ENCODE measurements at regions not wholly inside any gene's neighbourhood (a gene's known extent, or its start where the extent isn't known, plus 50 kb on each side); places are given as distances from the start of the nearest gene placed in this dataset.

DNA sequence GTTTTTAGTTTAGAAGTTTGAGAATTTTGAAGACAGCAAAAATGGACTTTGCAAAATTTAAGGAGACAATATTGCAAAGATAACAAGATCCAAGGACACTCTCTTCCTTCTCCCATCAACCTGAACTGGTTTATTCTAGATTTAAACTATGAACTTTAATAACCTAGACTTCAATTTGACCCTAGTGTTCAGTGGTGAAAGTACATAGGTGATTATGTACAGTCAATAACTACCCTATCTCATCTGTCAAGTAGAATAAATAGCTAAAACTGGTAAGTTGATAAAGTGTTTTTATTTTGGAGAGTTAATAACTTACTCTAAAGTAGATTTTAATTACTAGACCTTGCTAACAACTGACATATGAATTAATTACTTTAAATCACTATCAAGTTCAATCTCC, 52.9 kb upstream of the NFE2L2 start:
- TF ChIP-seq, protein P1, sequence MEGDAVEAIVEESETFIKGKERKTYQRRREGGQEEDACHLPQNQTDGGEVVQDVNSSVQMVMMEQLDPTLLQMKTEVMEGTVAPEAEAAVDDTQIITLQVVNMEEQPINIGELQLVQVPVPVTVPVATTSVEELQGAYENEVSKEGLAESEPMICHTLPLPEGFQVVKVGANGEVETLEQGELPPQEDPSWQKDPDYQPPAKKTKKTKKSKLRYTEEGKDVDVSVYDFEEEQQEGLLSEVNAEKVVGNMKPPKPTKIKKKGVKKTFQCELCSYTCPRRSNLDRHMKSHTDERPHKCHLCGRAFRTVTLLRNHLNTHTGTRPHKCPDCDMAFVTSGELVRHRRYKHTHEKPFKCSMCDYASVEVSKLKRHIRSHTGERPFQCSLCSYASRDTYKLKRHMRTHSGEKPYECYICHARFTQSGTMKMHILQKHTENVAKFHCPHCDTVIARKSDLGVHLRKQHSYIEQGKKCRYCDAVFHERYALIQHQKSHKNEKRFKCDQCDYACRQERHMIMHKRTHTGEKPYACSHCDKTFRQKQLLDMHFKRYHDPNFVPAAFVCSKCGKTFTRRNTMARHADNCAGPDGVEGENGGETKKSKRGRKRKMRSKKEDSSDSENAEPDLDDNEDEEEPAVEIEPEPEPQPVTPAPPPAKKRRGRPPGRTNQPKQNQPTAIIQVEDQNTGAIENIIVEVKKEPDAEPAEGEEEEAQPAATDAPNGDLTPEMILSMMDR (conservative IDR thresholded peaks at IDR 0.05) = no peak
- Mint-ChIP-seq H3K4me3 (no peak overlapping the region), H3K9me3 (no peaks in the 10 kb centered on the region), H3K27me3 (ENCODE audit: insufficient read depth) (no peaks in the 10 kb centered on the region), H3K27ac (no peak overlapping the region), H3K36me3 (ENCODE audit: low read depth) (peaks cover 4% of the 10 kb centered on the region), H3K4me1 (peaks cover 10% of the 10 kb centered on the region)
- H3K27me3 ChIP-seq (ENCODE audit: control insufficient read depth, insufficient read depth, low read length, poor library complexity, severe bottlenecking) = no peaks in the 10 kb centered on the region
- H3K36me3 ChIP-seq (ENCODE audit: control insufficient read depth, insufficient read depth, low read length) = no peaks in the 10 kb centered on the region
- H3K9me3 ChIP-seq (ENCODE audit: control insufficient read depth, low read length) = no peaks in the 10 kb centered on the region
- no peak overlapping the region for H3K27ac ChIP-seq (ENCODE audit: low read depth, low read length)
- no peak for DNase-seq
- no peak overlapping the region for H3K4me3 ChIP-seq (ENCODE audit: low read length)
- H3K9ac ChIP-seq (ENCODE audit: extremely low read depth, low read length, poor library complexity, severe bottlenecking) = no peak overlapping the region
- H3K4me1 ChIP-seq (ENCODE audit: control insufficient read depth, insufficient read depth, low read length) = no peaks in the 10 kb centered on the region

DNA sequence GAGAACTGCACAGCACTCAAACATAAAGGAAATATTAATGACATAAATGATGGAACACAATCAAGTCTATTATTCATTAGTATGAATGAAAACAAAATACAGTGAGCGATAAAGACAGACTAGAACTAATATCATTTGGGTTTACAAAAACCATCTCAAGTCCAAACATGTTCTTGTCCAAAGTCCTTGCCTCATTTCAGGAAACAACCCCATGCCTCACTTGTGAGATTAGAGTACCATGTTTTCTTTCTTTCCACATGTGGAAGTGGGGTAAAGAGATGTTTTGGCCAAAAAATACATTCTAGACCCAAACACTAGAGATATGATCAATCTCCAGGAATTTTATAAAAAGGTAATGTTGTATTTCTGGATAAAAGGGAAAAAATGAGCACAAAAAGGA, 53.3 kb upstream of the NFE2L2 start:
- Histone ChIP-seq H3K27ac (ENCODE audit: low read depth, low read length) (no peak overlapping the region), H3K4me3 (ENCODE audit: low read length) (no peak overlapping the region), H3K9ac (ENCODE audit: extremely low read depth, low read length, poor library complexity, severe bottlenecking) (no peak overlapping the region), H3K27me3 (ENCODE audit: control insufficient read depth, insufficient read depth, low read length, poor library complexity, severe bottlenecking) (no peaks in the 10 kb centered on the region), H3K9me3 (ENCODE audit: control insufficient read depth, low read length) (no peaks in the 10 kb centered on the region), H3K4me1 (ENCODE audit: control insufficient read depth, insufficient read depth, low read length) (no peaks in the 10 kb centered on the region), H3K36me3 (ENCODE audit: control insufficient read depth, insufficient read depth, low read length) (no peaks in the 10 kb centered on the region)
- Mint-ChIP-seq H3K4me1 (peaks cover 12% of the 10 kb centered on the region), H3K4me3 (no peak overlapping the region), H3K27ac (no peak overlapping the region), H3K36me3 (ENCODE audit: low read depth) (peaks cover 4% of the 10 kb centered on the region), H3K9me3 (no peaks in the 10 kb centered on the region), H3K27me3 (ENCODE audit: insufficient read depth) (no peaks in the 10 kb centered on the region)
- TF ChIP-seq, protein P1 (conservative IDR thresholded peaks at IDR 0.05) = no peak
- no peak for DNase-seq
- WGBS, 2 experiments (ENCODE audit: insufficient coverage in 1 of 2, insufficient read length in 1 of 2) = 75 to 100% methylated on average over 1 of the region's 1 CpG

DNA sequence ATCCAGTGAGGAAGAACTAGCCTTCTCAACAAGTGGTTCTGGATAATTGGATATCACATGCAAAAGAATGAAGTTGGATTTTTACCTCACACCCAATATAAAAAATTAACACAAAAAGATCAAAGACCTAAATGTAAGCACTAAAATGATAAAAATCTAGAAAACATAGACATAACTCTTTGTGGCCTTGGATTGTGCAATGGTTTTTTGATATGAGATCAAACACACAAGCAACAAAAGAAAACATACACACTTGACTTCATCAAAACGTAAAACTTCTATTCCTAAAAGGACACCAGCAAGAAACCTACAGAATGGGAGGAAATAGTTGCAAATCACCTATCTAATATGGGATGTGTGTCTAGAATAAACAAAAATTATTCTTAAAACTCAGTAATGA, 54.1 kb upstream of the NFE2L2 start:
- no peak for DNase-seq
- WGBS, 2 experiments (ENCODE audit: insufficient coverage in 1 of 2, insufficient read length in 1 of 2) = 86% methylated on average over 1 of the region's 1 CpG; no CpG with 5 or more reads in 1 of the 2 experiments

More for the DNA sequence above, 54.1 kb upstream of the NFE2L2 start:
- Histone ChIP-seq H3K27me3 (ENCODE audit: control insufficient read depth, insufficient read depth, low read length, poor library complexity, severe bottlenecking) (no peaks in the 10 kb centered on the region), H3K4me1 (ENCODE audit: control insufficient read depth, insufficient read depth, low read length) (no peaks in the 10 kb centered on the region), H3K4me3 (ENCODE audit: low read length) (no peak overlapping the region), H3K9me3 (ENCODE audit: control insufficient read depth, low read length) (no peaks in the 10 kb centered on the region), H3K36me3 (ENCODE audit: control insufficient read depth, insufficient read depth, low read length) (no peaks in the 10 kb centered on the region), H3K27ac (ENCODE audit: low read depth, low read length) (no peak overlapping the region), H3K9ac (ENCODE audit: extremely low read depth, low read length, poor library complexity, severe bottlenecking) (no peak overlapping the region)
- peaks cover 5% of the 10 kb centered on the region for H3K36me3 Mint-ChIP-seq (ENCODE audit: low read depth)
- no peaks in the 10 kb centered on the region for H3K27me3 Mint-ChIP-seq (ENCODE audit: insufficient read depth)
- peaks cover 10% of the 10 kb centered on the region for H3K4me1 Mint-ChIP-seq
- TF ChIP-seq, protein P1 (conservative IDR thresholded peaks at IDR 0.05) = no peak
- H3K9me3 Mint-ChIP-seq = no peaks in the 10 kb centered on the region
- no peak overlapping the region for H3K4me3 Mint-ChIP-seq
- no peak overlapping the region for H3K27ac Mint-ChIP-seq
